ENCODE measurements at regions not wholly inside any gene's neighbourhood (a gene's known extent, or its start where the extent isn't known, plus 50 kb on each side); places are given as distances from the start of the nearest gene placed in this dataset. TPM values are rescaled to one million over a fixed set of nuclear protein-coding genes. Genes with fewer than 3 reads are reported as not detected.

- no peak for FAIRE-seq
- DNase-seq (ENCODE audit: low spot score in 2 of 2): no peak
Measured at GRCh38 chr3:70421506-70421905, 109.1 kb upstream of the MDFIC2 start.

GRCh38 chr3:70409018-70409417 lies 96.6 kb upstream of the MDFIC2 start:
- no peak for DNase-seq (ENCODE audit: low spot score in 2 of 2)
- peak; percentile 6 for FAIRE-seq

GRCh38 chr3:70400194-70400593 lies 87.8 kb upstream of the MDFIC2 start:
- DNase-seq (ENCODE audit: low spot score in 2 of 2) (no peak), FAIRE-seq (no peak)

- DNase-seq (ENCODE audit: low spot score in 2 of 2): no peak
- no peak for FAIRE-seq
Measured at GRCh38 chr3:70393881-70394612, 81.6 kb upstream of the MDFIC2 start.

- FAIRE-seq (no peak), DNase-seq (ENCODE audit: low spot score in 2 of 2) (no peak)
Measured at GRCh38 chr3:70392227-70392626, 79.8 kb upstream of the MDFIC2 start.

GRCh38 chr3:70387889-70388288 lies 75.5 kb upstream of the MDFIC2 start:
- DNase-seq (ENCODE audit: low spot score in 2 of 2): no peak

GRCh38 chr3:70386846-70387245 lies 74.4 kb upstream of the MDFIC2 start:
- FAIRE-seq (no peak), DNase-seq (ENCODE audit: low spot score in 2 of 2) (no peak)

More at GRCh38 chr3:70387889-70388288, 75.5 kb upstream of the MDFIC2 start:
- FAIRE-seq: no peak

- DNase-seq (ENCODE audit: low spot score in 2 of 2) (no peak), FAIRE-seq (no peak)
Measured at GRCh38 chr3:70386043-70386442, 73.6 kb upstream of the MDFIC2 start.

- FAIRE-seq (no peak), DNase-seq (ENCODE audit: low spot score in 2 of 2) (no peak)
Measured at GRCh38 chr3:70383360-70383831, 71.0 kb upstream of the MDFIC2 start.

- FAIRE-seq: no peak
Measured at GRCh38 chr3:70374179-70374578, 61.7 kb upstream of the MDFIC2 start.

More at GRCh38 chr3:70374179-70374578, 61.7 kb upstream of the MDFIC2 start:
- DNase-seq (ENCODE audit: low spot score in 2 of 2): no peak

Small RNA genes lying in the stretch of these regions (small RNA-seq; reads per million reads assigned to genes)
- gene COX6CP6 (not detected), gene RNU6-281P (not detected)

Data from frontal cortex (tissue), 4 donors.